SK-N-SH treated with all-trans-retinoic acid at 6 μM for 48 hours (cell line): ENCODE measurements at regions not wholly inside any gene's neighbourhood (a gene's known extent, or its start where the extent isn't known, plus 50 kb on each side); places are given as distances from the start of the nearest gene placed in this dataset.

Experiments used
- ARNTL ChIP-seq: fragments of 450-650 bp; formaldehyde crosslinking; IDR thresholded peaks from 2 replicates; pipeline ENCODE4 v1.5.0; 2020; ENCODE audit warnings: low read depth, mild to moderate bottlenecking, moderate library complexity, borderline replicate concordance
- BACH2 ChIP-seq: fragments of 250-450 bp; sonication (Bioruptor Pico); IDR thresholded peaks from 2 replicates; pipeline ENCODE4 v1.9.0; 2021; ENCODE audit warnings: mild to moderate bottlenecking, borderline replicate concordance
- CREB5 ChIP-seq: fragments of 250-450 bp; sonication (Bioruptor Pico); IDR thresholded peaks from 2 replicates; pipeline ENCODE4 v1.5.1; 2020; ENCODE audit warnings: low read depth, mild to moderate bottlenecking, moderate library complexity
- PATZ1 ChIP-seq: fragments of 250-450 bp; sonication (Bioruptor Pico); IDR thresholded peaks from 2 replicates; pipeline ENCODE4 v1.8.0; 2020; ENCODE audit warnings: mild to moderate bottlenecking, moderate library complexity, borderline replicate concordance
- PPARA ChIP-seq: fragments of 250-450 bp; sonication (Bioruptor Pico); IDR thresholded peaks from 2 replicates; pipeline ENCODE4 v1.5.0; 2020; ENCODE audit warnings: mild to moderate bottlenecking, borderline replicate concordance
- RARB ChIP-seq: fragments of 250-450 bp; sonication (Bioruptor Pico); IDR thresholded peaks from 2 replicates; pipeline ENCODE4 v1.8.0; 2021; ENCODE audit warnings: mild to moderate bottlenecking, moderate library complexity
- TOX ChIP-seq: fragments of 250-450 bp; sonication (Bioruptor Pico); IDR thresholded peaks from 2 replicates; pipeline ENCODE4 v1.8.0; 2021; ENCODE audit warnings: mild to moderate bottlenecking, moderate library complexity, borderline replicate concordance
- ZC3H10 ChIP-seq: fragments of 250-450 bp; sonication (Bioruptor Pico); IDR thresholded peaks from 2 replicates; pipeline ENCODE4 v1.5.1; 2021; ENCODE audit warnings: mild to moderate bottlenecking, moderate library complexity
- ZFP3 ChIP-seq: fragments of 250-450 bp; sonication (Bioruptor Pico); IDR thresholded peaks from 2 replicates; pipeline ENCODE4 v1.5.0; 2020; ENCODE audit warnings: mild to moderate bottlenecking, moderate library complexity
- ZNF565 ChIP-seq: fragments of 450-650 bp; formaldehyde crosslinking; conservative IDR thresholded peaks from 2 replicates; pipeline ENCODE4 v1.5.0; 2020; ENCODE audit warnings: low read depth, mild to moderate bottlenecking, moderate library complexity
- TF ChIP-seq, protein P1 (sequence below): fragments of 250-450 bp; sonication (Bioruptor Pico); IDR thresholded peaks from 2 replicates; pipeline ENCODE4 v1.5.1; 2021; ENCODE audit warnings: mild to moderate bottlenecking, moderate library complexity

GRCh38 chr11:96753997-96754396, 364.2 kb downstream of the JRKL start:
- TF ChIP-seq ARNTL (CRISPR knock-in tag) (no peak), ZNF565 (CRISPR knock-in tag) (no peak), BACH2 (CRISPR knock-in tag) (no peak), PATZ1 (CRISPR knock-in tag) (no peak), PPARA (CRISPR knock-in tag) (no peak), TOX (CRISPR knock-in tag) (no peak), ZFP3 (CRISPR knock-in tag) (no peak), ZC3H10 (CRISPR knock-in tag) (no peak), RARB (CRISPR knock-in tag) (no peak), CREB5 (CRISPR knock-in tag) (no peak)
- TF ChIP-seq, protein P1, sequence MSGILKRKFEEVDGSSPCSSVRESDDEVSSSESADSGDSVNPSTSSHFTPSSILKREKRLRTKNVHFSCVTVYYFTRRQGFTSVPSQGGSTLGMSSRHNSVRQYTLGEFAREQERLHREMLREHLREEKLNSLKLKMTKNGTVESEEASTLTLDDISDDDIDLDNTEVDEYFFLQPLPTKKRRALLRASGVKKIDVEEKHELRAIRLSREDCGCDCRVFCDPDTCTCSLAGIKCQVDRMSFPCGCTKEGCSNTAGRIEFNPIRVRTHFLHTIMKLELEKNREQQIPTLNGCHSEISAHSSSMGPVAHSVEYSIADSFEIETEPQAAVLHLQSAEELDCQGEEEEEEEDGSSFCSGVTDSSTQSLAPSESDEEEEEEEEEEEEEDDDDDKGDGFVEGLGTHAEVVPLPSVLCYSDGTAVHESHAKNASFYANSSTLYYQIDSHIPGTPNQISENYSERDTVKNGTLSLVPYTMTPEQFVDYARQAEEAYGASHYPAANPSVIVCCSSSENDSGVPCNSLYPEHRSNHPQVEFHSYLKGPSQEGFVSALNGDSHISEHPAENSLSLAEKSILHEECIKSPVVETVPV (CRISPR knock-in tag): no peak
